ENCODE measurements at regions not wholly inside any gene's neighbourhood (a gene's known extent, or its start where the extent isn't known, plus 50 kb on each side); places are given as distances from the start of the nearest gene placed in this dataset.

GRCh38 chr13:89816404-89816803 lies 1531.1 kb upstream of the MIR17HG start:
- no peaks in the 10 kb centered on the region for H3K36me3 ChIP-seq (ENCODE audit: low read depth)
- no peaks in the 10 kb centered on the region for H4K20me1 ChIP-seq (ENCODE audit: insufficient read depth)
- BruUV-seq (replicated peaks) = no TSS peak
- H3K9me2 ChIP-seq (ENCODE audit: insufficient read depth) = 0 out of 2 replicates have a peak, but pooled peaks cover 3% of the 10 kb centered on the region
- no peaks in the 10 kb centered on the region for H3K4me1 ChIP-seq (replicated peaks; ENCODE audit: insufficient read depth)
- intact Hi-C loops (cut with micrococcal nuclease; ENCODE audit: unreplicated experiment) = no loop called here
- no peak overlapping the region for H2AFZ ChIP-seq
- no peak overlapping the region for H3K4me2 ChIP-seq
- no peaks in the 10 kb centered on the region for H3F3A ChIP-seq (ENCODE audit: insufficient read depth, low read depth)
- TF ChIP-seq, protein P1, sequence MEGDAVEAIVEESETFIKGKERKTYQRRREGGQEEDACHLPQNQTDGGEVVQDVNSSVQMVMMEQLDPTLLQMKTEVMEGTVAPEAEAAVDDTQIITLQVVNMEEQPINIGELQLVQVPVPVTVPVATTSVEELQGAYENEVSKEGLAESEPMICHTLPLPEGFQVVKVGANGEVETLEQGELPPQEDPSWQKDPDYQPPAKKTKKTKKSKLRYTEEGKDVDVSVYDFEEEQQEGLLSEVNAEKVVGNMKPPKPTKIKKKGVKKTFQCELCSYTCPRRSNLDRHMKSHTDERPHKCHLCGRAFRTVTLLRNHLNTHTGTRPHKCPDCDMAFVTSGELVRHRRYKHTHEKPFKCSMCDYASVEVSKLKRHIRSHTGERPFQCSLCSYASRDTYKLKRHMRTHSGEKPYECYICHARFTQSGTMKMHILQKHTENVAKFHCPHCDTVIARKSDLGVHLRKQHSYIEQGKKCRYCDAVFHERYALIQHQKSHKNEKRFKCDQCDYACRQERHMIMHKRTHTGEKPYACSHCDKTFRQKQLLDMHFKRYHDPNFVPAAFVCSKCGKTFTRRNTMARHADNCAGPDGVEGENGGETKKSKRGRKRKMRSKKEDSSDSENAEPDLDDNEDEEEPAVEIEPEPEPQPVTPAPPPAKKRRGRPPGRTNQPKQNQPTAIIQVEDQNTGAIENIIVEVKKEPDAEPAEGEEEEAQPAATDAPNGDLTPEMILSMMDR (conservative IDR thresholded peaks at IDR 0.05) = no peak
- no peak for TF ChIP-seq EZH2 (IDR thresholded peaks at IDR 0.05; ENCODE audit: low read depth)
- H3K27me3 ChIP-seq (ENCODE audit: insufficient read depth, low read depth) = no peaks in the 10 kb centered on the region
- H3K9me3 ChIP-seq (ENCODE audit: insufficient read depth, low read depth) = no peaks in the 10 kb centered on the region
- no peaks in the 10 kb centered on the region for H3K79me2 ChIP-seq (ENCODE audit: low read depth)
- H3K27ac ChIP-seq = no peak overlapping the region
- ChIA-PET POLR2A (ENCODE audit: unreplicated experiment) (no interaction called here), CTCF (no interaction called here)
- no peak overlapping the region for H3K4me3 ChIP-seq
- DNase-seq = no peak

GRCh38 chr13:89822467-89822866 lies 1525.0 kb upstream of the MIR17HG start:
- CTCF ChIA-PET = no interaction called here
- no TSS peak for BruUV-seq (replicated peaks)
- H3K36me3 ChIP-seq (ENCODE audit: low read depth) = no peaks in the 10 kb centered on the region
- no peak overlapping the region for H2AFZ ChIP-seq
- H4K20me1 ChIP-seq (ENCODE audit: insufficient read depth) = no peaks in the 10 kb centered on the region
- POLR2A ChIA-PET (ENCODE audit: unreplicated experiment) = no interaction called here
- H3K9me2 ChIP-seq (ENCODE audit: insufficient read depth) = no peaks in the 10 kb centered on the region
- no peak overlapping the region for H3K27ac ChIP-seq
- no peaks in the 10 kb centered on the region for H3K9me3 ChIP-seq (ENCODE audit: insufficient read depth, low read depth)
- no peaks in the 10 kb centered on the region for H3F3A ChIP-seq (ENCODE audit: insufficient read depth, low read depth)
- no peaks in the 10 kb centered on the region for H3K27me3 ChIP-seq (ENCODE audit: insufficient read depth, low read depth)
- H3K79me2 ChIP-seq (ENCODE audit: low read depth) = no peaks in the 10 kb centered on the region
- no peak for TF ChIP-seq EZH2 (IDR thresholded peaks at IDR 0.05; ENCODE audit: low read depth)
- TF ChIP-seq, protein P1 (conservative IDR thresholded peaks at IDR 0.05) = no peak
- intact Hi-C loops (cut with micrococcal nuclease; ENCODE audit: unreplicated experiment) = no loop called here
- H3K4me3 ChIP-seq = no peak overlapping the region
- no peaks in the 10 kb centered on the region for H3K4me1 ChIP-seq (replicated peaks; ENCODE audit: insufficient read depth)
- H3K4me2 ChIP-seq = no peak overlapping the region
- no peak for DNase-seq

GRCh38 chr13:89827552-89827951 lies 1519.9 kb upstream of the MIR17HG start:
- Histone ChIP-seq H3K9me2 (ENCODE audit: insufficient read depth) (no peaks in the 10 kb centered on the region), H3K4me3 (no peak overlapping the region), H4K20me1 (ENCODE audit: insufficient read depth) (no peaks in the 10 kb centered on the region), H3K79me2 (ENCODE audit: low read depth) (no peaks in the 10 kb centered on the region), H3K4me2 (no peak overlapping the region), H3K36me3 (ENCODE audit: low read depth) (no peaks in the 10 kb centered on the region), H3K4me1 (replicated peaks; ENCODE audit: insufficient read depth) (no peaks in the 10 kb centered on the region), H3K9me3 (ENCODE audit: insufficient read depth, low read depth) (no peaks in the 10 kb centered on the region), H3F3A (ENCODE audit: insufficient read depth, low read depth) (no peaks in the 10 kb centered on the region), H2AFZ (no peak overlapping the region), H3K27me3 (ENCODE audit: insufficient read depth, low read depth) (no peaks in the 10 kb centered on the region), H3K27ac (no peak overlapping the region)
- intact Hi-C loops (cut with micrococcal nuclease; ENCODE audit: unreplicated experiment) = no loop called here
- ChIA-PET CTCF (no interaction called here), POLR2A (ENCODE audit: unreplicated experiment) (no interaction called here)
- DNase-seq = no peak
- TF ChIP-seq, protein P1 (conservative IDR thresholded peaks at IDR 0.05) = no peak
- no peak for TF ChIP-seq EZH2 (IDR thresholded peaks at IDR 0.05; ENCODE audit: low read depth)
- BruUV-seq (replicated peaks) = no TSS peak
